K562 (cell line): ENCODE measurements at regions not wholly inside any gene's neighbourhood (a gene's known extent, or its start where the extent isn't known, plus 50 kb on each side); places are given as distances from the start of the nearest gene placed in this dataset.

Experiments
- CHD7 ChIP-seq: fragments of 200-600 bp; sonication (generic); IDR thresholded peaks from one replicate; pipeline ENCODE4 v1.6.1; 2012; ENCODE audit warnings: mild to moderate bottlenecking, low read depth, low read length, inconsistent platforms
- KDM1A ChIP-seq, 2 experiments: fragments of 450-650 bp; IDR thresholded peaks; 2 replicates each; pipeline ENCODE4 v1.6.1; 2016; ENCODE audit warnings: mild to moderate bottlenecking in 2 of 2
- MLLT1 ChIP-seq, 2 experiments: fragments of 450-650 bp; IDR thresholded peaks; 2 replicates each; pipeline ENCODE4 v1.6.1; 2016
- ZNF512 ChIP-seq: IDR thresholded peaks from 2 replicates; pipeline ENCODE4 v1.6.1; 2016; ENCODE audit warnings: missing genetic modification characterization, missing compliant biosample characterization
- ZNF639 ChIP-seq, 2 experiments: fragments of 200-800 bp in 1 of 2; sonication (Bioruptor generic) in 1 of 2; sonication (generic) in 1 of 2; formaldehyde crosslinking in 1 of 2; IDR thresholded peaks in 1 of 2; conservative IDR thresholded peaks in 1 of 2; 2 replicates each; pipeline versions ENCODE4 v1.5.0 to v1.6.1; 2016 to 2020; ENCODE audit warnings: missing compliant biosample characterization in 1 of 2, missing genetic modification characterization in 1 of 2, missing genetic modification reagents in 1 of 2
- ZNF764 ChIP-seq: fragments of 250-450 bp; sonication (Bioruptor Pico); IDR thresholded peaks from 2 replicates; pipeline ENCODE4 v1.4.0; 2020; ENCODE audit warnings: low read depth, mild to moderate bottlenecking, moderate library complexity

GRCh38 chr1:226800763-226801380 is 61.8 kb upstream of the ITPKB start (continued):
- TF ChIP-seq CHD7 = no peak
- TF ChIP-seq MLLT1 (IDR thresholded peaks at IDR 0.05) = no peak
- TF ChIP-seq ZNF764 = no peak
- no peak for TF ChIP-seq ZNF512 (tag)
- no peak for TF ChIP-seq ZNF639 (CRISPR knock-in tag; conservative IDR thresholded peaks at IDR 0.05 in 1 of 2, IDR thresholded peaks at IDR 0.05 in 1 of 2)
- peak; percentile 79 to 87 for TF ChIP-seq KDM1A (IDR thresholded peaks at IDR 0.05)
